ENCODE measurements at regions not wholly inside any gene's neighbourhood (a gene's known extent, or its start where the extent isn't known, plus 50 kb on each side); places are given as distances from the start of the nearest gene placed in this dataset.
"Not testable (repeated sequence)": the region's sequence is repeated elsewhere in the genome, so short reads cannot be mapped to it uniquely, and the experiment has no call there.

GRCh38 chr12:131418884-131419283 lies 292.0 kb upstream of the SFSWAP start:
- no peak for DNase-seq (ENCODE audit: low spot score)

- DNase-seq (ENCODE audit: low spot score) = no peak
Measured at GRCh38 chr12:131420867-131421447, 289.9 kb upstream of the SFSWAP start.

- DNase-seq (ENCODE audit: low spot score) = no peak
Measured at GRCh38 chr12:131421509-131422186, 289.2 kb upstream of the SFSWAP start.

- no peak for DNase-seq (ENCODE audit: low spot score)
Measured at GRCh38 chr12:131422187-131422520, 288.7 kb upstream of the SFSWAP start.

GRCh38 chr12:131422744-131423143 lies 288.1 kb upstream of the SFSWAP start:
- DNase-seq (ENCODE audit: low spot score) = no peak

GRCh38 chr12:131424270-131424669 lies 286.6 kb upstream of the SFSWAP start:
- no peak for DNase-seq (ENCODE audit: low spot score)

GRCh38 chr12:131425112-131426075 lies 285.5 kb upstream of the SFSWAP start:
- no peak for DNase-seq (ENCODE audit: low spot score)

GRCh38 chr12:131428091-131428685 lies 282.7 kb upstream of the SFSWAP start:
- no peak for DNase-seq (ENCODE audit: low spot score)

- not testable (repeated sequence) for DNase-seq (ENCODE audit: low spot score)
Measured at GRCh38 chr12:131429221-131429620, 281.7 kb upstream of the SFSWAP start.

- not testable (repeated sequence) for DNase-seq (ENCODE audit: low spot score)
Measured at GRCh38 chr12:131429697-131430096, 281.2 kb upstream of the SFSWAP start.

GRCh38 chr12:131430158-131430742 lies 280.6 kb upstream of the SFSWAP start:
- no peak for DNase-seq (ENCODE audit: low spot score)

- not testable (repeated sequence) for DNase-seq (ENCODE audit: low spot score)
Measured at GRCh38 chr12:131431126-131431655, 279.7 kb upstream of the SFSWAP start.

- DNase-seq (ENCODE audit: low spot score) = no peak
Measured at GRCh38 chr12:131432532-131433260, 278.2 kb upstream of the SFSWAP start.

- DNase-seq (ENCODE audit: low spot score) = no peak
Measured at GRCh38 chr12:131434208-131435125, 276.4 kb upstream of the SFSWAP start.

GRCh38 chr12:131436922-131437705 lies 273.8 kb upstream of the SFSWAP start:
- DNase-seq (ENCODE audit: low spot score) = no peak

GRCh38 chr12:131437706-131438492 lies 273.0 kb upstream of the SFSWAP start:
- DNase-seq (ENCODE audit: low spot score) = no peak

GRCh38 chr12:131438493-131438835 lies 272.4 kb upstream of the SFSWAP start:
- DNase-seq (ENCODE audit: low spot score) = not testable (repeated sequence)

- no peak for DNase-seq (ENCODE audit: low spot score)
Measured at GRCh38 chr12:131438881-131439280, 272.0 kb upstream of the SFSWAP start.

Measured in HuH-7.5 (cell line).